Caco-2 (cell line): ENCODE measurements at regions not wholly inside any gene's neighbourhood (a gene's known extent, or its start where the extent isn't known, plus 50 kb on each side); places are given as distances from the start of the nearest gene placed in this dataset.
A peak's percentile ranks its signal among the peaks of the same experiment; 100 is the strongest.
"Not testable (repeated sequence)": the region's sequence is repeated elsewhere in the genome, so short reads cannot be mapped to it uniquely, and the experiment has no call there.

Experiments
- BruUV-seq: library from RNA; stranded (reverse); fragments of 400-500 nt; replicated peaks from 2 replicates; lab custom pipeline; 2021; lab: Mats Ljungman, UMichigan
- CTCF ChIA-PET: fragments of 300-600 bp; sonication (Branson Sonifier 250); formaldehyde crosslinking; loops from one replicate; lab custom pipeline; 2022; ENCODE audit warnings: antibody characterized with exemption; lab: Charles Lee
- POLR2A ChIA-PET: fragments of 300-600 bp; sonication (Branson Sonifier 250); formaldehyde crosslinking; loops from one replicate; lab custom pipeline; 2022; ENCODE audit warnings: antibody characterized with exemption; lab: Charles Lee
- DNase-seq, 2 experiments: peaks; one replicate each; pipeline versions ENCODE4 v3.0.0 to v3.0.0-alpha.2; 2020 to 2022
- H3K27me3 ChIP-seq: replicated peaks from 2 replicates; pipeline ENCODE4 v1.6.0; 2011; ENCODE audit warnings: low read length; ENCODE audit not compliant: control insufficient read depth, insufficient read depth
- H3K36me3 ChIP-seq: 2 replicates; pipeline ENCODE4 v1.5.1; 2011; ENCODE audit warnings: low read length; ENCODE audit not compliant: control insufficient read depth, insufficient read depth
- H3K4me1 ChIP-seq: fragments of 250-450 bp; sonication (Bioruptor Pico); 2 replicates; pipeline ENCODE4 v1.5.1; 2020; ENCODE audit warnings: mild to moderate bottlenecking
- H3K4me3 ChIP-seq: 2 replicates; pipeline ENCODE4 v1.5.1; 2011; ENCODE audit warnings: low read depth, mild to moderate bottlenecking, control low read depth, low read length
- H3K9me3 ChIP-seq: fragments of 250-450 bp; sonication (Bioruptor Pico); 2 replicates; pipeline ENCODE4 v1.5.1; 2020; ENCODE audit warnings: mild to moderate bottlenecking, moderate library complexity
- H3K27ac Mint-ChIP-seq: one replicate; pipeline ENCODE4 v1.8.0; 2022; ENCODE audit warnings: mixed read lengths; ENCODE audit not compliant: unreplicated experiment
- H3K27me3 Mint-ChIP-seq: one replicate; pipeline ENCODE4 v1.8.0; 2022; ENCODE audit warnings: mixed read lengths; ENCODE audit not compliant: insufficient read depth, unreplicated experiment
- H3K36me3 Mint-ChIP-seq: one replicate; pipeline ENCODE4 v1.8.0; 2022; ENCODE audit warnings: mild to moderate bottlenecking, mixed read lengths; ENCODE audit not compliant: insufficient read depth, unreplicated experiment
- H3K4me1 Mint-ChIP-seq: one replicate; pipeline ENCODE4 v1.8.0; 2022; ENCODE audit warnings: low read depth, mixed read lengths; ENCODE audit not compliant: unreplicated experiment
- H3K4me3 Mint-ChIP-seq: one replicate; pipeline ENCODE4 v1.8.0; 2022; ENCODE audit warnings: mild to moderate bottlenecking, moderate library complexity, mixed read lengths; ENCODE audit not compliant: unreplicated experiment
- H3K9me3 Mint-ChIP-seq: one replicate; pipeline ENCODE4 v1.8.0; 2022; ENCODE audit warnings: mixed read lengths; ENCODE audit not compliant: unreplicated experiment
- intact Hi-C: fragments of 100-400 bp; cut with micrococcal nuclease; formaldehyde crosslinking; loops from one replicate; pipeline ENCODE4 v1.10.0; 2022; ENCODE audit not compliant: unreplicated experiment
- TF ChIP-seq, protein P1 (sequence below), 2 experiments: fragments of 200-600 bp in 1 of 2; IDR thresholded peaks; 1 replicate in 1 of 2; 2 replicates in 1 of 2; pipeline versions ENCODE4 v1.5.1 to v1.8.0; 2011 to 2022; ENCODE audit warnings: antibody characterized with exemption in 1 of 2, control low read depth in 1 of 2, inconsistent platforms in 1 of 2, low read depth in 1 of 2, low read length in 1 of 2, mild to moderate bottlenecking in 1 of 2, moderate library complexity in 1 of 2; ENCODE audit not compliant: insufficient read depth in 1 of 2, severe bottlenecking in 1 of 2, unreplicated experiment in 1 of 2

DNA sequence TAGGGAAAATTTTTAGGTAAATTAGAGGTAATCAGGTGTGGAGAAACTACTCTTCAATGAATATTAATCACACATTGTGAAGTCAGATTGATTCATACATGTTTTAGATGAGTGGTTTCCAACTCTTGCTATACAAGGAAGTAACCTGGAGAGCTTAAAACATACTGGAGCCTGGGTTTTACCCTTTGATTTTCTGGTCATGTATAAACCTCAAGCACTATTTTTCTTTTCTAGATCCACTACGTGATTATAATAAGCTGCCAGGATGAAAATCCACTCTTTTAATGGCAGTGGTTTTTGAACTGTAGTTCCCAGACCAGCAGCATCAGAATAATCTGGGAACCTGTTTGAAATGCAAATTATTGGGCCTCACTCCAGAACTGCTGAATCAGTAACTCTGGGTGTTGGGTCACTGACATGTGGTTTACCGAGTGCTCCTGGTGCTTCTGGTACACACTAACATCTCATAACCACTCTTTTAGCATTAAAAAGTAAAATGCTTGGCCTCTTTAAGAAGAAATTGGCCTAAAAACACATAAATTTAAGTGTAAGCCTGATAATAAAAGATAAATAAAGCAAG, 63.4 kb downstream of the DCAF12L1 start:
- H3K27me3 Mint-ChIP-seq: no peaks in the 10 kb centered on the region
- H3K36me3 Mint-ChIP-seq: no peaks in the 10 kb centered on the region
- Histone ChIP-seq H3K4me3 (no peak overlapping the region), H3K9me3 (no peaks in the 10 kb centered on the region), H3K4me1 (no peaks in the 10 kb centered on the region), H3K36me3 (no peaks in the 10 kb centered on the region), H3K27me3 (no peaks in the 10 kb centered on the region)
- H3K9me3 Mint-ChIP-seq: no peaks in the 10 kb centered on the region
- POLR2A ChIA-PET: no interaction called here
- TF ChIP-seq, protein P1, sequence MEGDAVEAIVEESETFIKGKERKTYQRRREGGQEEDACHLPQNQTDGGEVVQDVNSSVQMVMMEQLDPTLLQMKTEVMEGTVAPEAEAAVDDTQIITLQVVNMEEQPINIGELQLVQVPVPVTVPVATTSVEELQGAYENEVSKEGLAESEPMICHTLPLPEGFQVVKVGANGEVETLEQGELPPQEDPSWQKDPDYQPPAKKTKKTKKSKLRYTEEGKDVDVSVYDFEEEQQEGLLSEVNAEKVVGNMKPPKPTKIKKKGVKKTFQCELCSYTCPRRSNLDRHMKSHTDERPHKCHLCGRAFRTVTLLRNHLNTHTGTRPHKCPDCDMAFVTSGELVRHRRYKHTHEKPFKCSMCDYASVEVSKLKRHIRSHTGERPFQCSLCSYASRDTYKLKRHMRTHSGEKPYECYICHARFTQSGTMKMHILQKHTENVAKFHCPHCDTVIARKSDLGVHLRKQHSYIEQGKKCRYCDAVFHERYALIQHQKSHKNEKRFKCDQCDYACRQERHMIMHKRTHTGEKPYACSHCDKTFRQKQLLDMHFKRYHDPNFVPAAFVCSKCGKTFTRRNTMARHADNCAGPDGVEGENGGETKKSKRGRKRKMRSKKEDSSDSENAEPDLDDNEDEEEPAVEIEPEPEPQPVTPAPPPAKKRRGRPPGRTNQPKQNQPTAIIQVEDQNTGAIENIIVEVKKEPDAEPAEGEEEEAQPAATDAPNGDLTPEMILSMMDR (IDR thresholded peaks at IDR 0.05; ENCODE audit: insufficient read depth in 1 of 2, low read depth in 1 of 2, low read length in 1 of 2, severe bottlenecking in 1 of 2, unreplicated experiment in 1 of 2): no peak
- CTCF ChIA-PET: no interaction called here
- DNase-seq: no peak
- intact Hi-C loops: no loop called here
- H3K4me1 Mint-ChIP-seq: no peaks in the 10 kb centered on the region
- BruUV-seq: no TSS peak
- H3K27ac Mint-ChIP-seq: no peak overlapping the region
- no peak overlapping the region for H3K4me3 Mint-ChIP-seq

- no peak for DNase-seq
- TF ChIP-seq, protein P1 (IDR thresholded peaks at IDR 0.05; ENCODE audit: insufficient read depth in 1 of 2, low read depth in 1 of 2, low read length in 1 of 2, severe bottlenecking in 1 of 2, unreplicated experiment in 1 of 2): no peak
- no peaks in the 10 kb centered on the region for H3K9me3 ChIP-seq
- H3K4me1 ChIP-seq: no peaks in the 10 kb centered on the region
- no peaks in the 10 kb centered on the region for H3K36me3 Mint-ChIP-seq
- H3K27me3 ChIP-seq: no peaks in the 10 kb centered on the region
- no TSS peak for BruUV-seq
- CTCF ChIA-PET: no interaction called here
- no peak overlapping the region for H3K4me3 ChIP-seq
- H3K4me3 Mint-ChIP-seq: no peak overlapping the region
- POLR2A ChIA-PET: no interaction called here
- H3K27me3 Mint-ChIP-seq: no peaks in the 10 kb centered on the region
- no peak overlapping the region for H3K27ac Mint-ChIP-seq
- intact Hi-C loops: no loop called here
- no peaks in the 10 kb centered on the region for H3K4me1 Mint-ChIP-seq
- no peaks in the 10 kb centered on the region for H3K36me3 ChIP-seq
- H3K9me3 Mint-ChIP-seq: no peaks in the 10 kb centered on the region
Observed at GRCh38 chrX:126485409-126485808, 67.2 kb downstream of the DCAF12L1 start.

DNA sequence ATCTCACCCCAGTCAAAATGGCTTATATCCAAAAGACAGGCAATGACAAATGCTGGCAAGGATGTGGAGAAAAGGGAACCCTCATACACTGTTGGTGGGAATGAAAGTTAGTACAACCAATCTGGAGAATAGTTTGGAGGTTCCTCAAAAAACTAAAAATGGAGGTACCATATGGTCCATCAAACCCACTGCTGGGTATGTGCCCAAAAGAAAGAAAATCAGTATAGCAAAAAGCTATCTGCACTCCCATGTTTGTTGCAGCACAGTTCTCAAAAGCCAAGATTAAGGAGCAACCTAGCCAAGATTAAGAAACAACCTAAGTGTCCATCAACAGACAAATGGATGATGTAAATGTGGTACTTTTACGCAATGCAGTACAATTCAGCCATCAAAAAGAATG, 70.7 kb downstream of the DCAF12L1 start:
- H3K27me3 ChIP-seq: no peaks in the 10 kb centered on the region
- H3K36me3 ChIP-seq: no peaks in the 10 kb centered on the region
- H3K9me3 ChIP-seq: no peaks in the 10 kb centered on the region
- ChIA-PET CTCF (no interaction called here), POLR2A (no interaction called here)
- Mint-ChIP-seq H3K27ac (no peak overlapping the region), H3K4me3 (no peak overlapping the region), H3K4me1 (no peaks in the 10 kb centered on the region), H3K27me3 (no peaks in the 10 kb centered on the region), H3K9me3 (no peaks in the 10 kb centered on the region), H3K36me3 (no peaks in the 10 kb centered on the region)
- intact Hi-C loops: no loop called here
- DNase-seq: no peak
- TF ChIP-seq, protein P1 (IDR thresholded peaks at IDR 0.05; ENCODE audit: insufficient read depth in 1 of 2, low read depth in 1 of 2, low read length in 1 of 2, severe bottlenecking in 1 of 2, unreplicated experiment in 1 of 2): no peak
- H3K4me1 ChIP-seq: no peaks in the 10 kb centered on the region
- BruUV-seq: no TSS peak
- no peak overlapping the region for H3K4me3 ChIP-seq

DNA sequence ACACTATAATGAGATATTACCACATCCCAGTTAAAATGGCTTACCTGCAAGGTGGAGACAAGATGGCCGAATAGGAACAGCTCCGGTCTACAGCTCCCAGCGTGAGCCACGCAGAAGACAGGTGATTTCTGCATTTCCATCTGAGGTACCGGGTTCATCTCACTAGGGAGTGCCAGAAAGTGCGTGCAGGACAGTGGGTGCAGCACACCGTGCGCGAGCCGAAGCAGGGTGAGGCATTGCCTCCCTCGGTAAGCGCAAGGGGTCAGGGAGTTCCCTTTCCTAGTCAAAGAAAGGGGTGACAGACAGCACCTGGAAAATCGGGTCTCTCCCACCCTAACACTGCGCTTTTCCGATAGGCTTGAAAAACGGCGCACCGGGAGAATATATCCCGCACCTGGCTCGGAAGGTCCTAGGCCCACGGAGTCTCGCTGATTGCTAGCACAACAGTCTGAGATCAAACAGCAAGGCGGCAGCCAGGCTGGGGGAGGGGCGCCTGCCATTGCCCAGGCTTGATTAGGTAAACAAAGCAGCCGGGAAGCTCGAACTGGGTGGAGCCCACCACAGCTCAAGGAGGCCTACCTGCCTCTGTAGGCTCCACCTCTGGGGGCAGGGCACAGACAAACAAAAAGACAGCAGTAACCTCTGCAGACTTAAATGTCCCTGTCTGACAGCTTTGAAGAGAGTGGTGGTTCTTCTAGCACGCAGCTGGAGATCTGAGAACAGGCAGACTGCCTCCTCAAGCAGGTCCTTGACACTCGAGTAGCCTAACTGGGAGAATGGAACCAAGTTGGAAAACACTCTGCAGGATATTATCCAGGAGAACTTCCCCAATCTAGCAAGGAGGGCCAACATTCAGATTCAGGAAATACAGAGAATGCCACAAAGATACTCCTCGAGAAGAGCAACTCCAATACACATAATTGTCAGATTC, 92.5 kb downstream of the DCAF12L1 start:
- H3K27me3 ChIP-seq, H3K27me3 Mint-ChIP-seq, CTCF ChIA-PET, H3K9me3 ChIP-seq, H3K36me3 Mint-ChIP-seq, H3K4me3 ChIP-seq, H3K27ac Mint-ChIP-seq, H3K4me1 ChIP-seq, BruUV-seq, H3K4me1 Mint-ChIP-seq, H3K9me3 Mint-ChIP-seq, POLR2A ChIA-PET, H3K36me3 ChIP-seq, intact Hi-C loops: not testable (repeated sequence)
- peak overlapping the region; percentile 29 for H3K4me3 Mint-ChIP-seq
- peak in 1 of 2 experiments; percentile 1 for DNase-seq
